Panc1 (cell line): ENCODE measurements at regions not wholly inside any gene's neighbourhood (a gene's known extent, or its start where the extent isn't known, plus 50 kb on each side); places are given as distances from the start of the nearest gene placed in this dataset.

Source experiments
- ATAC-seq: fragments of 200-7000 bp; cut with Tn5 transposase; 2 replicates; pipeline ENCODE4 v1.9.1; 2020; ENCODE audit warnings: mild to moderate bottlenecking, moderate library complexity
- BruUV-seq: library from RNA; stranded (reverse); fragments of 400-500 nt; replicated peaks from 2 replicates; lab custom pipeline; 2021; lab: Mats Ljungman, UMichigan
- CTCF ChIA-PET: fragments of 300-600 bp; sonication (Branson Sonifier 250); formaldehyde crosslinking; loops from one replicate; lab custom pipeline; 2022; ENCODE audit warnings: antibody characterized with exemption; lab: Charles Lee
- POLR2A ChIA-PET: fragments of 300-600 bp; sonication (Branson Sonifier 250); formaldehyde crosslinking; loops from one replicate; lab custom pipeline; 2022; ENCODE audit warnings: antibody characterized with exemption; lab: Charles Lee
- DNase-seq: peaks from one replicate; pipeline ENCODE4 v3.0.0-alpha.2; 2010; ENCODE audit warnings: low read depth, low spot score
- H3K27ac ChIP-seq: 2 replicates; pipeline ENCODE4 v1.5.1; 2011; ENCODE audit warnings: mild to moderate bottlenecking, low read length, inconsistent platforms
- H3K27me3 ChIP-seq: fragments of 200-500 bp; sonication (Bioruptor generic); 2 replicates; pipeline ENCODE4 v1.6.0; 2014; ENCODE audit warnings: low read length, inconsistent platforms; ENCODE audit not compliant: control insufficient read depth, insufficient read depth
- H3K36me3 ChIP-seq: fragments of 200-500 bp; sonication (Bioruptor generic); 2 replicates; pipeline ENCODE4 v1.5.1; 2014; ENCODE audit warnings: inconsistent platforms, mild to moderate bottlenecking, low read length, moderate library complexity; ENCODE audit not compliant: control insufficient read depth, insufficient read depth
- H3K4me1 ChIP-seq: 2 replicates; pipeline ENCODE4 v1.5.1; 2011; ENCODE audit warnings: inconsistent platforms, mild to moderate bottlenecking, low read length, moderate library complexity; ENCODE audit not compliant: control insufficient read depth, insufficient read depth
- H3K4me3 ChIP-seq, 2 experiments: 2 replicates each; pipeline ENCODE4 v1.5.1; 2011 to 2012; ENCODE audit warnings: low read depth in 2 of 2, low read length in 2 of 2, mild to moderate bottlenecking in 2 of 2, inconsistent platforms in 1 of 2, moderate library complexity in 1 of 2
- H3K9me3 ChIP-seq: fragments of 200-500 bp; sonication (Bioruptor generic); 2 replicates; pipeline ENCODE4 v1.5.1; 2014; ENCODE audit warnings: low read depth, mild to moderate bottlenecking, inconsistent platforms, low read length, moderate library complexity; ENCODE audit not compliant: control insufficient read depth, insufficient read depth
- POLR2AphosphoS5 ChIP-seq: IDR thresholded peaks from 2 replicates; pipeline ENCODE4 v1.6.1; 2012; ENCODE audit warnings: mild to moderate bottlenecking, low read depth, low read length, moderate library complexity
- SIN3A ChIP-seq: IDR thresholded peaks from 2 replicates; pipeline ENCODE4 v1.6.1; 2012; ENCODE audit warnings: low read depth, mild to moderate bottlenecking, low read length, moderate library complexity, borderline replicate concordance; ENCODE audit not compliant: insufficient read depth
- TCF7L2 ChIP-seq: IDR thresholded peaks from 2 replicates; pipeline ENCODE4 v1.6.1; 2011; ENCODE audit warnings: mild to moderate bottlenecking, low read depth, low read length, inconsistent platforms
- in situ Hi-C: cut with HindIII; loops from 2 replicates; pipeline ENCODE4 v1.10.0; 2016; ENCODE audit warnings: low sequenced_read_pairs, low pct_unique_long_range_greater_than_20kb
- intact Hi-C: fragments of 100-400 bp; cut with micrococcal nuclease; formaldehyde crosslinking; loops from one replicate; pipeline ENCODE4 v1.10.0; 2022; ENCODE audit not compliant: unreplicated experiment
- TF ChIP-seq, protein P1 (sequence below), 2 experiments: IDR thresholded peaks; 2 replicates each; pipeline ENCODE4 v1.6.1; 2011 to 2012; ENCODE audit warnings: low read depth in 2 of 2, control low read depth in 1 of 2, low read length in 1 of 2, mild to moderate bottlenecking in 1 of 2, moderate library complexity in 1 of 2; ENCODE audit not compliant: insufficient read depth in 1 of 2
- TF ChIP-seq, protein P2 (sequence below): fragments of 450-650 bp; IDR thresholded peaks from 2 replicates; pipeline ENCODE4 v1.5.1; 2017; ENCODE audit warnings: mild to moderate bottlenecking

DNA sequence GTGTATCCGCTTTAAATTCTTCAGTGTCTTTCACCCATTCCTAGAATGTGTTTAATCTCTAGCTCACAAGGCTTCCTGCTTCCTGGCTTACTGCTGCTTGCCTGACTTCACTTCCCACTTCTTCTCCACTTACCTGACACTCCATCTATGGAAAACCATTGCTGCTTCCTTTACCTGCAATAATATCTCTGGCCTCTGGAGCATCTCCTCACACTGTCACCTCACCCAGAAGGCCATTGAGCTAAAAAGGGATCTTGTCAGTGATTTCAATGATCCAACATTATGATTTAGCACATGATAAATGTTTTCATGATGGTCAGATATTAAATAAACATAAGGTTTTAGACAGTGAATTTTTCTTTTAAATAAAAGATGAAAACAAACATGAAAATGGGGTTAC is 281.1 kb downstream of the MRPS30 start:
- in situ Hi-C loops (no loop called here), intact Hi-C loops (no loop called here)
- POLR2A ChIA-PET: no interaction called here
- Histone ChIP-seq H3K9me3 (no peaks in the 10 kb centered on the region), H3K27me3 (no peaks in the 10 kb centered on the region), H3K4me3 (no peak overlapping the region), H3K4me1 (no peaks in the 10 kb centered on the region), H3K27ac (no peak overlapping the region), H3K36me3 (no peaks in the 10 kb centered on the region)
- no TSS peak for BruUV-seq
- no peak for ATAC-seq
- TF ChIP-seq, protein P1, sequence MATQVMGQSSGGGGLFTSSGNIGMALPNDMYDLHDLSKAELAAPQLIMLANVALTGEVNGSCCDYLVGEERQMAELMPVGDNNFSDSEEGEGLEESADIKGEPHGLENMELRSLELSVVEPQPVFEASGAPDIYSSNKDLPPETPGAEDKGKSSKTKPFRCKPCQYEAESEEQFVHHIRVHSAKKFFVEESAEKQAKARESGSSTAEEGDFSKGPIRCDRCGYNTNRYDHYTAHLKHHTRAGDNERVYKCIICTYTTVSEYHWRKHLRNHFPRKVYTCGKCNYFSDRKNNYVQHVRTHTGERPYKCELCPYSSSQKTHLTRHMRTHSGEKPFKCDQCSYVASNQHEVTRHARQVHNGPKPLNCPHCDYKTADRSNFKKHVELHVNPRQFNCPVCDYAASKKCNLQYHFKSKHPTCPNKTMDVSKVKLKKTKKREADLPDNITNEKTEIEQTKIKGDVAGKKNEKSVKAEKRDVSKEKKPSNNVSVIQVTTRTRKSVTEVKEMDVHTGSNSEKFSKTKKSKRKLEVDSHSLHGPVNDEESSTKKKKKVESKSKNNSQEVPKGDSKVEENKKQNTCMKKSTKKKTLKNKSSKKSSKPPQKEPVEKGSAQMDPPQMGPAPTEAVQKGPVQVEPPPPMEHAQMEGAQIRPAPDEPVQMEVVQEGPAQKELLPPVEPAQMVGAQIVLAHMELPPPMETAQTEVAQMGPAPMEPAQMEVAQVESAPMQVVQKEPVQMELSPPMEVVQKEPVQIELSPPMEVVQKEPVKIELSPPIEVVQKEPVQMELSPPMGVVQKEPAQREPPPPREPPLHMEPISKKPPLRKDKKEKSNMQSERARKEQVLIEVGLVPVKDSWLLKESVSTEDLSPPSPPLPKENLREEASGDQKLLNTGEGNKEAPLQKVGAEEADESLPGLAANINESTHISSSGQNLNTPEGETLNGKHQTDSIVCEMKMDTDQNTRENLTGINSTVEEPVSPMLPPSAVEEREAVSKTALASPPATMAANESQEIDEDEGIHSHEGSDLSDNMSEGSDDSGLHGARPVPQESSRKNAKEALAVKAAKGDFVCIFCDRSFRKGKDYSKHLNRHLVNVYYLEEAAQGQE (IDR thresholded peaks at IDR 0.05; ENCODE audit: insufficient read depth in 1 of 2, low read depth in 2 of 2, low read length in 1 of 2): no peak
- TF ChIP-seq POLR2AphosphoS5 (no peak), TCF7L2 (no peak), SIN3A (no peak)
- TF ChIP-seq, protein P2, sequence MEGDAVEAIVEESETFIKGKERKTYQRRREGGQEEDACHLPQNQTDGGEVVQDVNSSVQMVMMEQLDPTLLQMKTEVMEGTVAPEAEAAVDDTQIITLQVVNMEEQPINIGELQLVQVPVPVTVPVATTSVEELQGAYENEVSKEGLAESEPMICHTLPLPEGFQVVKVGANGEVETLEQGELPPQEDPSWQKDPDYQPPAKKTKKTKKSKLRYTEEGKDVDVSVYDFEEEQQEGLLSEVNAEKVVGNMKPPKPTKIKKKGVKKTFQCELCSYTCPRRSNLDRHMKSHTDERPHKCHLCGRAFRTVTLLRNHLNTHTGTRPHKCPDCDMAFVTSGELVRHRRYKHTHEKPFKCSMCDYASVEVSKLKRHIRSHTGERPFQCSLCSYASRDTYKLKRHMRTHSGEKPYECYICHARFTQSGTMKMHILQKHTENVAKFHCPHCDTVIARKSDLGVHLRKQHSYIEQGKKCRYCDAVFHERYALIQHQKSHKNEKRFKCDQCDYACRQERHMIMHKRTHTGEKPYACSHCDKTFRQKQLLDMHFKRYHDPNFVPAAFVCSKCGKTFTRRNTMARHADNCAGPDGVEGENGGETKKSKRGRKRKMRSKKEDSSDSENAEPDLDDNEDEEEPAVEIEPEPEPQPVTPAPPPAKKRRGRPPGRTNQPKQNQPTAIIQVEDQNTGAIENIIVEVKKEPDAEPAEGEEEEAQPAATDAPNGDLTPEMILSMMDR: no peak
- no peak for DNase-seq
- CTCF ChIA-PET: no interaction called here

DNA sequence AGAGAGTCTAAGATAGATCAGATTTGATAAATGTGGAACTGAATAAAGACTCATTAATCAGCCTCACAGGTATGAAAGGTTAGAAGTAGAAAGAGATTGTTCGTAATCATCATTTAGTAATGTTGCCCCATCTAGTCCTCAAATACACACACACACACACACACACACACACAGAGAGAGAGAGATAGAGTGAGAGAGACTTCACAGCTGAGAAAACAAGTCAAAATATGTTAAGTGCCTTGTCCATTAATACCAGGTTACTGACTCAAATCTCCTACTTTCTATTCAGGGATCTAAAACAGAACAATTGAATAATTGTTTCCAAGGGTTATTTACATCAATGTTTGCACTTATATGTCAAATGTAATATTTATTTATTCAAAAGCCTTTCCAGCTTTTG is 284.6 kb downstream of the MRPS30 start:
- intact Hi-C loops: no loop called here
- BruUV-seq: no TSS peak
- H3K27ac ChIP-seq: no peak overlapping the region
- CTCF ChIA-PET: no interaction called here
- no peaks in the 10 kb centered on the region for H3K9me3 ChIP-seq
- no peaks in the 10 kb centered on the region for H3K4me1 ChIP-seq
- no peaks in the 10 kb centered on the region for H3K27me3 ChIP-seq
- H3K4me3 ChIP-seq: no peak overlapping the region
- in situ Hi-C loops: no loop called here
- ATAC-seq (no peak), DNase-seq (no peak)
- no peaks in the 10 kb centered on the region for H3K36me3 ChIP-seq
- TF ChIP-seq SIN3A: no peak
- POLR2A ChIA-PET: no interaction called here

DNA sequence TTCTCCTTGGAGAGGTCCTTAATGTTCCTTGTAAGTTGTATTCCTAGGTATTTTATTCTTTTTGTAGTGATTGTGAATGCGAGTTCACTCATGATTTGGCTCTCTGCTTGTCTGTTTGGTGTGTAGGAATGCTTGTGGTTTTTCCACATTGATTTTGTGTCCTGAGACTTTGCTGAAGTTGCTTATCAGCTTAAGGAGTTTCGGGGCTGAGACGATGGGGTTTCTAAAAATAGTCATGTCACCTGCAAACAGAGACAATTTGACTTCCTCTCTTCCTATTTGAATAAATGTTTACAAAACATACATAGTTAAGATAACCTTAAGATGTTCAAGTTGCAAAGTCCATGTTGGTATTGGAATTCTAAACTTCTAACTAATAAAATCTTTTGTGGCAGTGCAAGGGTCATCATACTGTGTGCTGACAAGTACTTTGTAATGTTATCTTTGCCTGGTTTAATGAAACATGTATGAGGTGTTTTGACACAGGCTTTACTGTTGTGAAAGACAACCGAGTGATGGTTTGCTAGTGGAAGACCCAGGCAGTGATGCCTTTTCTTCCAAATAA is 286.2 kb downstream of the MRPS30 start:
- intact Hi-C loops (no loop called here), in situ Hi-C loops (no loop called here)
- BruUV-seq: no TSS peak
- Histone ChIP-seq H3K36me3 (no peaks in the 10 kb centered on the region), H3K9me3 (no peaks in the 10 kb centered on the region), H3K27me3 (no peaks in the 10 kb centered on the region), H3K4me1 (no peaks in the 10 kb centered on the region), H3K4me3 (no peak overlapping the region), H3K27ac (no peak overlapping the region)
- ChIA-PET CTCF (no interaction called here), POLR2A (no interaction called here)
- DNase-seq (no peak), ATAC-seq (no peak)
- TF ChIP-seq POLR2AphosphoS5: no peak
